ENCODE measurements at regions not wholly inside any gene's neighbourhood (a gene's known extent, or its start where the extent isn't known, plus 50 kb on each side); places are given as distances from the start of the nearest gene placed in this dataset.

GRCh38 chr2:129469871-129470270, 509.6 kb upstream of the RAB6C start:
- in situ Hi-C loops (cut with HindIII; ENCODE audit: low pct_ligation_motif_present, low sequenced_read_pairs), result no loop called here
- no peak for TF ChIP-seq CTCF (IDR thresholded peaks at IDR 0.05; ENCODE audit: low read depth, low read length, missing control alignments)

GRCh38 chr2:129478902-129479517, 500.5 kb upstream of the RAB6C start:
- H3K4me3 ChIP-seq (ENCODE audit: low read depth, low read length), result no peak overlapping the region
- in situ Hi-C loops (cut with HindIII; ENCODE audit: low pct_ligation_motif_present, low sequenced_read_pairs), result no loop called here
- no peak for DNase-seq
- H3K36me3 ChIP-seq (replicated peaks), result no peaks in the 10 kb centered on the region
- H3K27me3 ChIP-seq (replicated peaks), result no peaks in the 10 kb centered on the region
- TF ChIP-seq CTCF (IDR thresholded peaks at IDR 0.05; ENCODE audit: low read depth, low read length, missing control alignments), result no peak
- no peak overlapping the region for H3K27ac ChIP-seq

More at GRCh38 chr2:129469871-129470270, 509.6 kb upstream of the RAB6C start:
- no peak for DNase-seq
- Histone ChIP-seq H3K27ac (no peak overlapping the region), H3K4me3 (ENCODE audit: low read depth, low read length) (no peak overlapping the region), H3K36me3 (replicated peaks) (no peaks in the 10 kb centered on the region), H3K27me3 (replicated peaks) (no peaks in the 10 kb centered on the region)

- H3K27ac ChIP-seq, result no peak overlapping the region
- H3K4me3 ChIP-seq (ENCODE audit: low read depth, low read length), result no peak overlapping the region
- no peaks in the 10 kb centered on the region for H3K27me3 ChIP-seq (replicated peaks)
- no peak for DNase-seq
- H3K36me3 ChIP-seq (replicated peaks), result no peaks in the 10 kb centered on the region
- TF ChIP-seq CTCF (IDR thresholded peaks at IDR 0.05; ENCODE audit: low read depth, low read length, missing control alignments), result no peak
- in situ Hi-C loops (cut with HindIII; ENCODE audit: low pct_ligation_motif_present, low sequenced_read_pairs), result no loop called here
Measured at GRCh38 chr2:129479892-129480291, 499.6 kb upstream of the RAB6C start.

GRCh38 chr2:129480790-129481189, 498.7 kb upstream of the RAB6C start:
- Histone ChIP-seq H3K36me3 (replicated peaks) (no peaks in the 10 kb centered on the region), H3K4me3 (ENCODE audit: low read depth, low read length) (no peak overlapping the region), H3K27me3 (replicated peaks) (no peaks in the 10 kb centered on the region), H3K27ac (no peak overlapping the region)
- in situ Hi-C loops (cut with HindIII; ENCODE audit: low pct_ligation_motif_present, low sequenced_read_pairs), result no loop called here
- DNase-seq, result no peak
- TF ChIP-seq CTCF (IDR thresholded peaks at IDR 0.05; ENCODE audit: low read depth, low read length, missing control alignments), result no peak

- Histone ChIP-seq H3K4me3 (ENCODE audit: low read depth, low read length) (no peak overlapping the region), H3K27ac (no peak overlapping the region), H3K36me3 (replicated peaks) (no peaks in the 10 kb centered on the region), H3K27me3 (replicated peaks) (no peaks in the 10 kb centered on the region)
- no peak for DNase-seq
- no peak for TF ChIP-seq CTCF (IDR thresholded peaks at IDR 0.05; ENCODE audit: low read depth, low read length, missing control alignments)
- in situ Hi-C loops (cut with HindIII; ENCODE audit: low pct_ligation_motif_present, low sequenced_read_pairs), result no loop called here
Measured at GRCh38 chr2:129481306-129482219, 497.9 kb upstream of the RAB6C start.

All from brain microvascular endothelial cell (primary cell).